Lung microvascular endothelial cell (primary cell): ENCODE measurements at regions not wholly inside any gene's neighbourhood (a gene's known extent, or its start where the extent isn't known, plus 50 kb on each side); places are given as distances from the start of the nearest gene placed in this dataset.
"Not testable (repeated sequence)": the region's sequence is repeated elsewhere in the genome, so short reads cannot be mapped to it uniquely, and the experiment has no call there.

Experiments
- DNase-seq, 2 donors: peaks; one replicate each; pipeline versions ENCODE4 v3.0.0 to v3.0.0-alpha.2; 2010; ENCODE audit warnings: low read depth in 2 of 2

DNA sequence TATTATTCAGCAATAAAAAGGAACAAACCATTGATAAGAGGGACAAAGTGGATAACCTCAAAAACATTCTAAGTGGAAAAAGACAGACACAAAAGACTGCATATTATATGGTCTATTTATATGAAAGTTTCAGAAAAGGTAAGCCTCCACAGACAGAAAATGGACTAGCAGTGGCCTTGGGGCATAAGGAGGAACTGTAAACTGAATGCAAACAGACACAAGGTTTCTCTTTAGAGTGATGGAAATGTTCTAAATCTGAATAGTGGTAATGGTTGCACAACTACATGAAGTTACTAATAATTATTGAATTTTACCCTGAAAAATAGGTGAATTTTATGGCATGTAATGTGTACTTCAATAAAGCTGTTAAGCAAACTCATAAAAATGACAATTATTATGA, 286.3 kb upstream of the PAPPA start:
- DNase-seq = no peak

DNA sequence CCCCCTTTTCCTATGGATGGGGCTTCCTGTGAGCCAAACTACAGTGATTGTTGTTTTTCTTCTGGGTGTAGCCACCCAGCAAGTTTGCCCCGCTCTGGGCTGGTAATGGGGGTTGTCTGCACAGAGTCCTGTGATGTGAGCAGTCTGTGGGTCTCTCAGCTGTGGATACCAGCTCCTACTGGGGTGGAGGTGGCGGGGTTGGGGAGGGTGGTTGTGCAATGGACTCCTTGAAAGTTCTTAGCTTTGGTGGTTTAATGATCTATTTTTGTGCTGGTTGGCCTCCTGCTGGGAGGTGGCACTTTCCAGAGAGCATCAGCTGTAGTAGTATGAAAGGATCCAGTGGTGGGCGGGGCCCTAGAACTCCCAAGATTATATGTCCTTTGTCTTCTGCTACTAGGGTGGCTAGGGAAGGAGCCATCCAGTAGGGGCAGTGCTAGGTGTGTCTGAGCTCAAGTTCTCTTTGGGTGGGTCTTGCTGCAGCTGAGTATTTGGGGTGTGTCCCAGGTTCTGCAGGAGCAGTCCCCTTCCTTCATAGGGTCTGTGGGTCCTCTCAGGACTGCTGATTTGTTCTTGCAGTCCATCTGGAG, 275.6 kb upstream of the PAPPA start:
- DNase-seq = no peak

DNA sequence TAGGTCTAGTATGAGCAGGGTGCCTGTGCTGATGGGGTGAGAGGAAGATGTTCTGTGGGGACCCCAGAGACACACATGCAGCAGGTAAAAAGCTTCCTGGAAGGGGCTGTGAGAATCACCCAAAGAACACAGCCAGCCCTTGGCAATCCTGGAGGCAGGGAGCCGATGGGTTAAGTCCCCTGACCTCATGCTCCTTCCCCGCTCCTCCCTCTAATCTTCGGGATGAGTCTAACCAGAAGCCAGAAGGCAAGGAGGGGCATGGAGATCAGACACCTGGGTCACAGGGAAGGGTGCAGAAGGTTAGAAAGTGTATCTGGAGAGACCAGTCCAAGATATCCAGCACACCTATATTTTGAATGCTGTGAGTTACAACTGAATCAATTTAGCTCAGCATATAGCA, 274.1 kb upstream of the PAPPA start:
- no peak for DNase-seq

DNA sequence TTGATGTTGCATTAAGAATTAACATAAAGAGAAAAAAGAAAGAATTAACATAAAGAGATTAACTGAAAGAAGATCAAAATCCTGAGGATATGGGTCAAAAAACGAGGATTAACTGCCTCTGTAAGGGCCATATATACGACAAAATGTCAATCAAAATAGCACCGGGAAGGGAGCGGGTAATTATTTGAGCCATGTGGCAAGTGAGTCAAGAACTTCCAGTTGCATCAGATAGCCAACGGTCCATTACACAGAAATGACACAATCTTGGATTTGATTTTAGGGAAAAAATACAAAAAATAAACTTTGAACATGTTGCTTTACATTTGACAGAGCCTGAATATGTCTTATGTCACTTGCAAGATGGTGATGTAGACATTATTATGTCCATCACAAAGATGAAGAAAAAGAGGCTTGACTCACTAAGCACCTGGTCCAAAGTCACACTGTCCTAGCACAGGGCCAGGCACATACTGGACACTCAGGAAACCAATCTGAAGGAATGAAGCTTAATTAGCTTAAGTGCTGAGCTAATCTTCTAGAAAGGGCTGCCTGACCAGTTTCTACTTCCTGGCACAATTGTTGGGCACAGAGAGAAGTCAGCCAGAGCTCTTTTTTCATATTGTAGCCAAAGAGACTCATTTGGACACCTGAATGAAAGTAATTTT, 273.2 kb upstream of the PAPPA start:
- no peak for DNase-seq

DNA sequence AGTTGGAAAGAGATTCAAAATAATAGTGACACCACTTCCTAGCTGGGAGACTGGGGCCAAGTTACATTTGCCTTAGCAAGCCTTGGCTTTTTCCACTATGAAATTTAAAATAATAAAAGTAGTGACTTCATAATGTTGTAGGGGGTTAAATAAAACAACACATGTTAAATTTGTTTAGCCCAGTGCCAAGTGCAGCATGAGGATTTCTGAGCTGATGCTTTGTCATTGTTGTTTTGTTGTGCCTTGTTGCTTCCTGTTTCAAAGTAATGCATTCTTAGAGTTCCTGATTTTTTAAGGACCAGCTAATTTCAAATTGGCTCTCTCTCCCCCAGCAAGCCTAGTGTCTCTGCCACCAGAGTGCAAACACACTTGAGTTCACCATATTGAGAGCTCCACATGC, 270.7 kb upstream of the PAPPA start:
- DNase-seq = peak in 1 of 2 donors; percentile 2

DNA sequence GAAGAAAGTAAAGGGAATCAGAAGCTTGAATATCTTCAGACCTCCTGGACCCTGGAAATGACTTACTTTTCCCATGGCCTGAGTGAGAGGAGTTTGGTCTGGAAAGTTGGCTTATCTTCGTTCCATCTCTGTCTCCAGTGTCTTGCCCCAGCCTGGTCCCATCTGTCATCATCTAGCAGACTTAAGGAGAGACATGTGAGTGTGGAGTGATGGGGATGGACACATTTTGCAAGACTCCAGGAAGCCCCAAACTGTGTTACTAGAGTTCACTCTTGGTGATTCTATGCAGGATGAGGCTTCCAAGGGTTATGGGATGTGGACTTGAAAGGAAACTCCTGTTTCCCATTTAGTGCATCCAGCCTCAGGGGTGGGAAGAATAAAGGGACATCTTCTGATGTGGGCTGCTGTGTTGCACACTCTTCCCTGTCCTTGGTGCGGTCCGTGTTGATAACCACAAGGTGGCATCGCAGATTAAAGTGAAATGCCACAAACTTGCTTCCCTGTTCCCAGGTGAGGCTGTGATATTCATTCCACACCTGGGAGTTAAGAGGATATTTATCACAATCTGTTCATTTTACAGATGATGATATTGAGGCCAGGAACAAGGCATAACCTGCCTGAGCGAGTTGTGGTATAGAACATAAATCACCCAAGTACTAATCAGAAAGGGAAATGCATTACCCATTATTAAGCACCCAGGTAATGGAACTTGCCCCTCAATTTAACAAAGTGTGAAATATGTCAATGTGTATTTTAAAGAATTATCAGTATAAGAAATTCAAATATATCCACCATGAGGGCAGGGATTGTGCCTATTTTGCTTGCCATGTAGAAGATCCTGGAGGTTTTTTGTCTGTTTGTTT, 269.9 kb upstream of the PAPPA start:
- DNase-seq = peak in 1 of 2 donors; percentile 21

DNA sequence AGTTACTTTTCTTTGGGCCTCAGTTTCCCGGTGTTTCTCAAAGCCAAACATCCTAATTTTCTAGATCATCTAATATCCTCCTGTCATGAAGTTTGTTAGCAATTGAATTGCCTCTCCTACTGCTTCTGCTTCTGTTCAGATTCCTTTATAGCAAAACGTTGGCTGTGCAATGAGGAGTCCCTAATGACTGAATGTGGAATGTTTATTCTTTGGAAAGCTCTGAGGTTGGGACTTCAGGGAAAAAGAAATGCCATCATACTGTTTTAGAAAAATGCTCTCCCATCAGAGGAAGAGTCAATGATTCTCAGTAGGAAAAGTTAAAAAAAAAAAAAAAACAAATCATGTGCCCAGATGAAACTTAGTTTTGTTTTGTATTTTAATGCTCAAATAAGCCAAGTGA, 268.7 kb upstream of the PAPPA start:
- DNase-seq = no peak

DNA sequence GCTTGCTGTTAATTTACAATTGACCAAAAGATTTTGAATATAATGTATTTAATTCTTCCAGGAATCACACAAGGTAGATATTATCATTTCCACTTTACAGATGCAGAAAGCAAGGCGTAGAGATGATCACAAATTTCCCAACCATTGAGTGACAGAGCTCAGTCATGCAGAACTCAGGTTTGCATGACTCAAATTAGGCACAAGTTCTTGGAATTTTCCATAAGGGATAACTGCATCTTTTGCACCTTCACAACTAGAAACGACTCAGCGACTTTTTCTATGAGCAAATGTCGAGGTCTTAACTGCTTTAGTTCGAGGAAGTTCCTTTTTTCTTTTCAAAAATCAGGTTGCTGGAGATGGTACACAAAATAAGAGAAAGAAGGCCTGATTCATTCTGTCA, 265.5 kb upstream of the PAPPA start:
- no peak for DNase-seq

DNA sequence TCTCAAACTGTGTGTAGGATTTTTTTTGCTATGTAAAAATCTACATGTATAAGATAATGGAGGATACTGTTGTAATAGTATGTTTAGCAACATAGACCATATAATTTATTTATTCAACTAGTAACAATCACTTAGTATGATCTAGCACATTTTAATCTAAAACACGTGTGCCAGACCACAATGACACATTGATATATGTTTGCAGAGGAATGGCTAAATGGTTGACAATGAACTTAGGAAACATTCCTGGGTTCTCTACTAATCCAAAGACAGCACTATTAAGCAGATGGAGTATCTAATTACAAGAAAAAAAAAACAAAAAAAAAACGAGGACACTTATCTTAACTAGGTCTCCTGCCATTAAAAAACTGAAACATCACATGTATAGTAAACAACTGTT, 261.7 kb upstream of the PAPPA start:
- no peak for DNase-seq

DNA sequence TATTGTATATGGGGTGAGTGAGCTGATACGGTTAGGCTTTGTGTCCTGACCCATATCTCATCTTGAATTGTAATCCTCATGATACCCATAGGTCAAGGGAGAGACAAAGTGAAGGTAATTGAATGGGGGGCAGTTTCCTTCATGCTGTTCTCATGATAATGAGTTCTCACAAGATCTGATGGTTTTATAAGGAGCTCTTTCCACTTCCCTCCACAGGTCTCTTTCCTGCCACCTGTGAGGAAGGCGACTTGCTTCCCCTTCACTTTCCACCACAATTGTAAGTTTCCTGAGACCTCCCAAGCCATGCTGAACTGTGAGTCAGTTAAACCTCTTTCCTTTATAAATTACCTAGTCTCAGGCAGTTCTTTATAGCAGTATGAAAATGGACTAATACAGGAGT, 255.1 kb upstream of the PAPPA start:
- DNase-seq = not testable (repeated sequence)

DNA sequence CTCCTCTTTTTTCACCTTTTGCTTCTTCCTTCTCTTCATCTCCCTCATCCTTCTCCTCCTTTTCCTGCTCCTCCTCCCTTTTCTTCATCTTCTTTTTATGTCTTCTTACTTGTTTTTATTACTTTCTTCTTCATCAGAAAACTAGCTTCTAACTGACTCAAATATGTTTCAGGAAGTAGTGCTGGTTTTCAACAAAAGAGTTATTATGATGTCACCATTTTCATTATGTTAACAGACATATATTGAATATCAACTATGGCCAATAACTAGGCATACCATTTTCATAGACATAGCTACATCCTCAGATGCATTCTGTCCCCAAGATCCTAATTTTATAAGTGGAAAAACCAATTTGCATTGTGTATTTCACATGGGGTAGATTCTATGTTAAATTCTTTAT, 252.9 kb upstream of the PAPPA start:
- no peak for DNase-seq

DNA sequence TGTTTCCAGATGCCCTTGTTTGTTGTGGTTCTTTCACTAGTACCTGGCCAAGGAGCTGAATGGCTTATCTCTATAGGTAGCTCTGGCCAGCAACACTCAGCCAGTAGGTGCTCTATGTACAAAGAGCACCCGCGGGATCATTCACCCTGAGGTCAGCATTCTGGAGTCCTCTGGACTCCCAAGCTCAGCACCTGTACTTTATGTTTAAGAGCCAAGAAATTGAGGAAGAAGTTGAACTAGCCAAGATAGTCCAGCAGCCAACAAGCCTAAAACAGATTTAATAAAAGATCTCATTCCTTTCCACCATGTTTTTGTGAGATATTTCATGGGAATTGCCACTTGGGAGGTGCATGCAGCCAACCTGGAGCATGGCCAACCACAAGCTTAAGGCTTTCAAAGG, 242.6 kb upstream of the PAPPA start:
- no peak for DNase-seq

DNA sequence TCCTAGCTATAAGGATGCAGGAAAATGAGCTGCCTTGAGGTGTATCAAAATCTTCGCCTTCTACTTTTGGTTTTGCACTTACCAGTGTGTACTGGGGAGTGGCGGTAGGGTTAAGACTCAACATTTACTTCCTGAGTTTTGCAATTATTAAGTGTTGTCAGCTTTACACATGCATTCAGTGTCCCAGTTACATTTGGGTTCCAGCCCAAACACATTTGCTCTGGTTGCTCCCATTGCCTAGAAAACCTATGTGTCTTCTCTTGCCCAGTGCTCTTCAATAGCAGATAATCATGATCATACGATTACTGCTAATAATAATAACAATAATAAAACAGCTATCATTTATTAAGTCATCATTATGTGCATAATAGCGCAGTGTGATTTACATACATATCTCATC, 241.5 kb upstream of the PAPPA start:
- no peak for DNase-seq

DNA sequence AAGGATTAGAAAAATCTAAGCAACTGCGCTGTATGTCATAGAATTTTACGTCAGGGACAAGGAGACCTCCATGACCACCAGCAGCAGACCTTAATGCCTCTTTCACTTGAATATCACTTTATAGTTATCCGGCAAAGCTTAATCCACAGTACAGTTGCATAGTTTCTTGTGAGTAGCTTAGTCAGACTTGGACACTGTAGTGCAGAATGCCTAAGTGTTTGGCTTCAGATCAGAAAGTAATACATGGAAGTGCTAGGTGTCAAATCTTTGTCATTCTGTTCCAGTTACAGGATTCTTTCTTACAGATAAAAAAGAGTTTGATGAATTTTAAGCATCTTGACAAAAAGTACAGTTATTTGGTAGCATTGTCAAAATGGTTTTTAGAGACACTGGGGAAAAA, 239.9 kb upstream of the PAPPA start:
- DNase-seq = no peak

DNA sequence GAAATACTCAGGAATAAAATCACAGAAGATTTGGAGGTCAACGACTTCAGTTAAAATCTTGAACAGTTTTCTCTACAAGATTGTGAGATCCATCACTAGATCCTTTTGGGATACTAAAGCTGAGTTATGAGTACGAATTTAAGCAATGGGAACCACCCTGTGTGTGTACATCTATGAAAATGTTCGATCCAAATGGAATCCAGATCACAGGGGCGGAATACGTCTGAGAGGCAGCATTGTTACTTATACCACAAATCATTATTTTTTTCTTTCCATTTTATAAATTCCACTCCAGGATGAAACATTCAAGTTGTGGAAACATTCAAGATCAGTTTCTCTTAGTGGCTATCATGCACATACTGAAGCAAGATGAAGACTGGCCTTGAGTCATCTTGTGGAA, 239.3 kb upstream of the PAPPA start:
- no peak for DNase-seq

DNA sequence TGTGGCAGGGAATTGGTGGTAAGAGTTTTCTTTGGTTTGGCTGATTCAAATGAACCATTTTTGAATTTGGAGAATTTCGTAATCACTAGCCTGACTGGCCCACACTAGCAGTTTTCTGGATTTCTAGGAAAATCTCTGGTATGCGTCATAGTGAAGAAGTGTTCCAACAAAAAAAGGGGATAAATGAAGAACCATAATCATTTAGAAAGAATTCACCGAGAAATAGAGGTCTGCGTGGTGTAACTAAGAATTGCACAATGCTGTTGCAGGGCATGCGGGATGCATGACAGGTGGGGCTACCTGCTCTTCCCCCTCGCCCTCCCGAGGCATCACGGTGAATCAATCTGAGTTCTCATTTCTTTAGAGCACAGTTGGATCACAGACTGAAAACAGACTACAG, 232.3 kb upstream of the PAPPA start:
- no peak for DNase-seq

DNA sequence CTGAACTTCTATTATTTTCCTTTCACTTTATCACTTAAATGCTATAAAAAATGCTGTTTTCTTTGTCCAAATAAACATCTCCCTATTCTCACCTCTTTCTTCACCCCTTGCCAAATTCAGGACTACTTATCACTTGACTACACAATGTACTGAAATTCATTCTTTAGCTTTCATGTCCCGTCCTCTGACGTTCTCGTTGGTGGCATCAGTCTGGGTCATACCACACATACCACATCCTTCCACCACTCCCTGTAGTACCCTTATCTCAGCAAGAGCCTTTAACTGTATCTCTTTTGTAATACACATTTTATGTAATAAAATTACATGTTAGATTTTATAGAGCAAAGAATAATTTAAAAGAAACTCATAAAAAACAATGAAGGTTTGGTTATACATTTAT, 231.1 kb upstream of the PAPPA start:
- no peak for DNase-seq

DNA sequence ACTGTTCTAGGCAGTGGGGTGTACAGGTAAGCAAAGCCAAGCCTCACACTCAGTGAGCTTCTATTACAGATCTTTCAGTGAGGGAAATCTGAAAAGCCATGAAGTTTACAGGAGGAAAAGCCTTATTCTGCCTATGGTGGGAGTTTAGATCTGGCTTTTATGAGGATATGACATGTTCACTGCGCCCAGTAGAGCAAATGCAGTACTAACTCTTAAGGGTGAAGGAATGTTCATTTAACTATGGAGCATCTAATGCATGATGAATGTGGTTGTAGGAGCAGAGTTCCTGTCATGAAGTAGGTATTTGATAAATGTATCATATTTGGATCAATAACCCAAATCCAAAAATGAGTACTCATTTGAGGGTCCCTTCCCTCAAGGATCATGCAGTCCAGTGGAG, 230.2 kb upstream of the PAPPA start:
- DNase-seq = no peak

DNA sequence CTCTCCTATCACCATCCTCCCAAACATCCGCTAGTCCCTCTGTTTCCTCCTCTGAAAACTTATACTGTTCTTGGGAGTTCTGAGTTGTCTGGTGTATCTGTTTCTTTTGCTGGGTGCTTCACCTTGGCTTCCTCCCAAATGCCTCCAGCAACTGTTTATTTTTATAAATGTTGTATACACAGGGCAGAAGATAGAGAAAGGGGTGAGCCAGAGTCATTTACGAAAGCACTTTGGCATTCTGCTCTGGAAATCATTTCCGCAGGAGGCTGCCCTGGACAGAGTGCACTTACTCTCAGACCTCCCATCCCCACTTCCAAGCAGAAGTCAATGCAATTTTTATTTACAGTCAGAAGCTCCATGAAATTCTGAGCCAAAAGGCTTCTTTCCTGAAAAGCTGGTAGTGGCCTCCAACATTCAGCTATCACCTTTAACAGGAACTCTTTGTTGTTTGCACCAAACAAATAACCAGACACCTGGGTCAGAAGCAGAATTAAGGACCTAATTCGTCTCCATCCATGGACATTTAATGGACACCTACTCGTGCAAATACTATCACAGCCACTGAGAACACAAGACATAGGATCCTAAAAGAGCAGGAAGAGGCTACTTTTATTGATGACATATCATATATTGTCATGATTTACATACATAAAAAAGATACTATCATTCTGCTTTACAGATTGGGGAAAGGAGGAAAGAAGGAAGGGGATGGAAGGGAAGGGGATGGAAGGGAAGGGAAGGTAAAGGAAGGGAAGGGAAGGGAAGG, 229.5 kb upstream of the PAPPA start:
- DNase-seq = peak in 1 of 2 donors; percentile 53

DNA sequence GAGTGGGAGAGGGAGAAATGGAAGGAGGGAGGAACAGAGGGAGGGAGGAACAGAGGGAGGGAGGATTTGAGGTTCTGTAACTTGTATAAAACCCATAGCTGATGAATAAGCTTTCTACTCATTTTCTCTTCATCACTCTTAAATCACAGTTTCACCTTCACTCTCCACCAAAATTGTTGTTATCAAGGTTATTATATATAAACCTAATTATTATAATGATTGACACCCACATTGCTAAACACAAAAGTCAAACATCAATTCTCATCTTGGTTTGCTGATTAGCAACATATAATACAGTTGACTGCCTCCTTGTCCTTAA, 229.0 kb upstream of the PAPPA start:
- no peak for DNase-seq

DNA sequence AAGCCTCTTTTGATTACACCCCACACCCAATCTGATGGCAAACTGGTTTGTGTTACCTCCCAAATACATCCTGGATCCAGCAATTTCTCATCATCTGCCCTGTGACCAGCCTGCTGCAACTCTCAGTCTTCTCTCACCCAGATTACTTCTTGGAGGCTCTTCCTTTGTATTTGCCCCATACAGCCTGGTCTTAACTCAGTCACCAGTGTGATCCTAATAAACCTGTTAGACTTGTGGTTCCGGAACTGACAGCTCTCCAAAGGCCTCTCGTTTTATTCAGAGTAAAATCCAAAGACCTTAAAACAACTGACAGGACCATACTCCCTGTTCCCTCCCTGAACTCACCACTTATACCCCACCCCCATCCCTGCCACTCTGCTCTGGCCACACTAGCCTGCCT, 228.2 kb upstream of the PAPPA start:
- DNase-seq = no peak

DNA sequence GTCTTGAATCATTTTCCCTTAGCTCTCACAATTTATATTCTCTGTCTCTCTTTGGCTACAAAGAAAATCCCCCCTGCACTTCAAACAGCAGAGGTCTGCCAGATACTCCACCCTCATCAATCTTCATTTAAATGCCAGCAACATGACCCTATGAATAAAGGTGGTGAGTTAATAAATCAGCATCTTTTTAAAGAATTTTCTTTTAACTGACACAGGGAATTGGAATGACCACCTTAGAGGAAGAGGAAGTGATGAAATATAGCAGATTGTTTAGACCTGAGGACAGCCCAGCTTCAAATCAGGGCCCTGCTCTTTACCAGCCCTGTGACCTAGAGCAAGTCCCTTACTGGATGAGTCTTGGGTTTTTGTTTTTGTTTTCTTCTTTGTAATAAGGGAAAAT, 223.1 kb upstream of the PAPPA start:
- DNase-seq = no peak
